Stimulated activated effector memory CD8-positive, alpha-beta T cell treated with anti-CD3 and anti-CD28 coated beads, Interleukin-12 subunit alpha, Interleukin-12 subunit beta, amount 100 ng/mL, for 72 hours (primary cell): ENCODE measurements at regions not wholly inside any gene's neighbourhood (a gene's known extent, or its start where the extent isn't known, plus 50 kb on each side); places are given as distances from the start of the nearest gene placed in this dataset.

Source experiments
- ATAC-seq: fragments of 150-1000 bp; cut with Tn5 transposase; 2 replicates; pipeline ENCODE4 v1.10.0; 2021
- DNase-seq, 2 donors: peaks; one replicate each; pipeline ENCODE4 v3.0.0; 2021 to 2022; ENCODE audit warnings: low spot score in 2 of 2
- H3K27ac Mint-ChIP-seq: one replicate; pipeline ENCODE4 v1.8.0; 2022; ENCODE audit warnings: mild to moderate bottlenecking, mixed read lengths
- H3K36me3 Mint-ChIP-seq: one replicate; pipeline ENCODE4 v1.8.0; 2022; ENCODE audit warnings: mild to moderate bottlenecking, mixed read lengths
- H3K4me1 Mint-ChIP-seq: one replicate; pipeline ENCODE4 v1.8.0; 2022; ENCODE audit warnings: mixed read lengths
- H3K4me3 Mint-ChIP-seq: one replicate; pipeline ENCODE4 v1.8.0; 2022; ENCODE audit warnings: mild to moderate bottlenecking, mixed read lengths
- H3K9me3 Mint-ChIP-seq: one replicate; pipeline ENCODE4 v1.8.0; 2022; ENCODE audit warnings: mixed read lengths

DNA sequence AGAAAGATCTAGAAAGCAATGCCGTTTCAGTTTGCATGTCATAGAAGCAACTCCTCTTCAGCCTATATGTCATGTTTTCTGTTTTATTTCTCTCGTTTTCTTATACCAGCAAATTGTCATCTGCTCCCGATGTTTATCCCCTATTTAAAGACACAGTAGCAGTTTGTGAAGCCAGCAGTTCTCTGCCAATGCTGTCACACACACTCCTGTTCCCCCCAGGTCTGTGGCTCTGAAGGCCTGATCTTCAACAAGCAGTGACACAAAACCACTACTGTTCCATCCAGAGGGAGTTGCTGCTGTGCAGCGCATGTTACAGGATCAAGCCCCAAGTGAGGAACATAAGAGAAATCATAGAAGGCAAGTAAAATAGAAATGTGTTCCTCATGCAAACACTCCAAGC is 364.1 kb upstream of the SLC30A5 start:
- Mint-ChIP-seq H3K27ac (no peak overlapping the region), H3K9me3 (no peaks in the 10 kb centered on the region), H3K36me3 (no peaks in the 10 kb centered on the region), H3K4me1 (no peaks in the 10 kb centered on the region), H3K4me3 (no peak overlapping the region)
- ATAC-seq (no peak), DNase-seq (no peak)

DNA sequence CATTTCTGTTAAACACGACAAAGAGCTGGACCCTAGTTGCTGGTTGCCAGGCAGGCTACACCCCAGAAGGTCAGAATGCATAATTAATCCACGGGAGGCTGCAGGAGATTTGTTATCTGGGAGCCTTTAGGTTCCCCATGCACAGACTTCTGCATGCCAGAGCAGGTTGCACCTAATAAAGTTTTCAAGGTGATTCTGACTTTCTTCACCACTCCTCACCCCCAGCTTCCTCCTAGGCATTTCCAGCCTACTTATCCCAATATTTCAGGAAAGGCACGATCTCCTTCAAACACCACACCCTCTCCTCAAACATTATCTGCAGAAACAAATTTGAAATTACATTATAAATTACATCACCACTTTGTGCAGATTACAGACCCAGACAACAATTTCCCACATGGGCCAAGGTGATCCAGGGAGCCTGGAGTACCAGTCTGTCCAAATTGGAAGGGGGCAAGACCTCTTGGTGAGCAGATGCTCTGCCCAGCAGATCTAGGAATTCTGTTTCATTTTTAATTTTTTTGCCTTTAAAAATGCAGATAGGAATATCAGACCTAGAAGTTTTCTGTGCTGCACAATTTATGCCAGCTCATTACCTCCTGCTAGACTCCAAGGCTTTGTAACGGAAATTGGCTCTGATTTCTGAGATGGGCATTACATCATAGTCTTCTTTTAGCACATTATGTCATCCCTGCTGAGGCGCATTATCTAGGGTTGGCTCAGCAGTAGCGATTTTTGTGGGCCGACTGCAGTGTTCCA is 363.4 kb upstream of the SLC30A5 start:
- Mint-ChIP-seq H3K4me1 (no peaks in the 10 kb centered on the region), H3K36me3 (no peaks in the 10 kb centered on the region), H3K4me3 (no peak overlapping the region), H3K9me3 (no peaks in the 10 kb centered on the region), H3K27ac (no peak overlapping the region)
- DNase-seq (no peak), ATAC-seq (peak; percentile 19)

DNA sequence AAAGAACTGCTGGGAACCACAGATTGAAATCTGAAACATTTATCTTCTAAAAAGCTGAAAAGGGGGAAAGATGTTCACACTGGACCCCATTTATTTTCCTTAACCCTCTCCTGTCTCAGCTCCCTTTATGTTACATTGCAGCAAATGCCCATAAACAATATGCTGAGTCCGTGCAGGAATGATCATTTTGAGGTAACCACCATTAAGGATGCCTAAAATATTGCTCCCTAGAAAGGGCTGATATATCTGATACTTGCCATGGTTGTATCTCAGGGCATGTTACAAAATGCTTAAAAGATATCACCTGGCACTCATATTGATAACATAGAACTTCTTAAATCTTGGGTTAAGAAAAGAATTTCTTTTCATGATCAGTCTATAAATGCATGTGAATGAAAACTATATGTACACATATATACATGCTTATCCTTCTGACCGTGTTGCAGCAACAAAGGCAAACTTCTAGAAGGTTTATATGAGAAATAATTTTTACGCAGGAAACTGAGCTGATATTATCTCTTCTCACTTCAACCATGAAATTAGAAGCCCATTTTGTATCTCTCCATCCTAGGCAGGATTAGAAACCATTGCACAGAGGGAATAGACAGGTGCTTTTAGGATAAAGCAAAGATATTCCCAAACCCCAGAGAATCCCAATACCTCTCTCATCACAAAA is 362.7 kb upstream of the SLC30A5 start:
- ATAC-seq (no peak), DNase-seq (no peak)
- H3K27ac Mint-ChIP-seq, result no peak overlapping the region
- H3K4me3 Mint-ChIP-seq, result no peak overlapping the region
- H3K4me1 Mint-ChIP-seq, result no peaks in the 10 kb centered on the region
- no peaks in the 10 kb centered on the region for H3K36me3 Mint-ChIP-seq
- H3K9me3 Mint-ChIP-seq, result no peaks in the 10 kb centered on the region

DNA sequence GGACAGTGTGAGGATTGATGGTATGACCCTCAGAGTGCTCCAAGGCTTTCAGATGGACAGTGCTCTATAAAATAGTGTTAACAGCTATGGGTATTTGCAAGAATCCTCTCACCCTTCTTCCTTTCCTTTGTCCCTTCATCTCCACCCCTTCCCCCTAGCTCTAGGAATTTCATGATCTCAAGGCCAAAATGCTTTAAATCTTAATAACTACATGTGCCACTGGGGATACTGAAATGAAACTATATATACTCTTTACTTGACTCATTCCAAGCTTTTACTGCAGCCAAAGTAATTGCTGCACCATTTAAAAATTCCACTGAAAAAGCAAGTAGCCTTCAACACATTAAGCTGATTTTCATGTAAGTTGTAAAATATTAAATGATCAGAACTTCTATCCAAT is 361.6 kb upstream of the SLC30A5 start:
- no peak for ATAC-seq
- H3K27ac Mint-ChIP-seq, result no peak overlapping the region
- H3K4me1 Mint-ChIP-seq, result no peaks in the 10 kb centered on the region
- no peaks in the 10 kb centered on the region for H3K9me3 Mint-ChIP-seq
- DNase-seq, result no peak
- H3K4me3 Mint-ChIP-seq, result no peak overlapping the region
- no peaks in the 10 kb centered on the region for H3K36me3 Mint-ChIP-seq

DNA sequence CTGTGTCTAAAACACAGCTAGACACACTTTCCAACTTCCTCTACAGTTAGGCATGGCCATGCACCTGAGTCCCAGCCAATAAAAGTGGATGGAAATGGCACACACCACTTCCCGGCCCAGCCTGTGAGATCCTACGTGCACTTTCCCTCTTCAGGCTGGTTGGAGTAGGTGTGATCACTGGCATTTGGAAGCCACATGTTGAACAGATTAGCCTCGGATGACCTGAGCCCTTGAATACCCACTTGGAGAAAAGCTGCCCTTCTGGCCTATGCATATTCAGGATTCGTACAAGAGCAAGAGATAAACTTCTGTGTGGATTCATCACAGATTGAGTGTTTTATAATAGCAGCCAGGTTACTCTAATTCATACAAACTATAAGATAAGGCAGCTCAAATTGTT is 359.0 kb upstream of the SLC30A5 start:
- Mint-ChIP-seq H3K36me3 (no peaks in the 10 kb centered on the region), H3K4me1 (peaks cover 4% of the 10 kb centered on the region), H3K4me3 (no peak overlapping the region), H3K9me3 (no peaks in the 10 kb centered on the region), H3K27ac (no peak overlapping the region)
- ATAC-seq, result no peak
- DNase-seq, result no peak

DNA sequence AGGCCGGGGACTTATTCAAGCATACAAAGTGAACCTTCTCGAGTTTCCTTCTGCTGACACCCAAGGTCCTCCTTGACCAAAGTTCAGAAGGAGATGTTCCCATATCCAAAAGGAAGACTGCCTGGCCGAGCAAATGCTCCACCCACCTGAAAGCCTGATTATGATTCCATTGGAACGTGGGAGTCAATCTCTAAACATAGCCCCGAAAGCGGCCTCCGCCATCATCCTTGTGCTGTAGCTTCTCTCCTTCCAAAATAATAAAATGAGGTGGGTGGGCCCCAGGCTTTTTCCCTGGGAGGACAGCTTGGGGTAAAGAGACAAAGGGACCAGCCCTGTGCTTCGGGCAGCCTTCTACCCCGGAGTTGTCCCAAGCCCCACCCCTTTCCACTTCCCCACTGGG is 355.6 kb upstream of the SLC30A5 start:
- no peaks in the 10 kb centered on the region for H3K9me3 Mint-ChIP-seq
- ATAC-seq, result no peak
- H3K27ac Mint-ChIP-seq, result no peak overlapping the region
- H3K36me3 Mint-ChIP-seq, result no peaks in the 10 kb centered on the region
- no peak for DNase-seq
- no peak overlapping the region for H3K4me3 Mint-ChIP-seq
- H3K4me1 Mint-ChIP-seq, result peaks cover 4% of the 10 kb centered on the region

DNA sequence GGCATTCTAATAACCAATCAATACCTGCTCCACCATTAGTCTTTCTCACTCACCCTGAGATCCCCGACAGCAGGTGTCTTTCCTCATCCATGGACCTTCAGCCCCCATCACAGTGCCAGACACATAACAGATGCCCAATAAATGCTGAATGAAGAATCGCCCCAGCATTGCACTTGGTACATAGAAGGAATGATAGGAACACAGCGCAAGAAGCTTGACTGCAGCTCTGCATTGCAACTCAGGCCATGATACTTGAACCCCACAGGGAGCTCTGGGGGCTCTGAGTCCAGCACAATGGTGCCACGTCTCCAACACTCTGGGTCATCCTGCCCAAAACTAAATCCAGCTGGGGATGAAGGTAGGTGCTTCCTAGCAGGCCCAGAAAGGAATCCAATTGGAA is 355.0 kb upstream of the SLC30A5 start:
- Mint-ChIP-seq H3K36me3 (no peaks in the 10 kb centered on the region), H3K9me3 (no peaks in the 10 kb centered on the region), H3K4me1 (peaks cover 4% of the 10 kb centered on the region), H3K27ac (no peak overlapping the region), H3K4me3 (no peak overlapping the region)
- DNase-seq (no peak), ATAC-seq (no peak)

DNA sequence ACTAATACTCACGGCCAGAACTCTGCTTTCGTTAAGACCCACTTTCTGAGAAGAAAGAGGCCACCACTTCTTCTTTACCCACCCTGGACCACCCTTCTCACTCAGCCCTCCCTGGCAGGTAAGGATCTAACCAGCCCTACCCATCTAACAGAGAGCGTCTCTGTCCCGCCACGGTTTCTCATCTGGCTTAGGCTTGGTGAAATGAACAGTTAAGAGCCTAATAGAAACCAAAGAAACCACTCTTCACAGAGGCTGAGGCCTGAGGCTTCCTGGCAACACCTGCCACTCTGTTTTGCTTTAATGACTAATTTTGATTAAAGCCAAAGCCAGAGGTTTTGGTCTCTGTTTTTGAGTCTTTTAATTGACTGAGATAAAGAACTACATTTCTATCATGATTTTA is 354.1 kb upstream of the SLC30A5 start:
- H3K4me1 Mint-ChIP-seq, result peaks cover 4% of the 10 kb centered on the region
- H3K9me3 Mint-ChIP-seq, result no peaks in the 10 kb centered on the region
- no peak overlapping the region for H3K4me3 Mint-ChIP-seq
- no peak overlapping the region for H3K27ac Mint-ChIP-seq
- DNase-seq (peak in 1 of 2 donors; percentile 56), ATAC-seq (peak; percentile 73)
- no peaks in the 10 kb centered on the region for H3K36me3 Mint-ChIP-seq

DNA sequence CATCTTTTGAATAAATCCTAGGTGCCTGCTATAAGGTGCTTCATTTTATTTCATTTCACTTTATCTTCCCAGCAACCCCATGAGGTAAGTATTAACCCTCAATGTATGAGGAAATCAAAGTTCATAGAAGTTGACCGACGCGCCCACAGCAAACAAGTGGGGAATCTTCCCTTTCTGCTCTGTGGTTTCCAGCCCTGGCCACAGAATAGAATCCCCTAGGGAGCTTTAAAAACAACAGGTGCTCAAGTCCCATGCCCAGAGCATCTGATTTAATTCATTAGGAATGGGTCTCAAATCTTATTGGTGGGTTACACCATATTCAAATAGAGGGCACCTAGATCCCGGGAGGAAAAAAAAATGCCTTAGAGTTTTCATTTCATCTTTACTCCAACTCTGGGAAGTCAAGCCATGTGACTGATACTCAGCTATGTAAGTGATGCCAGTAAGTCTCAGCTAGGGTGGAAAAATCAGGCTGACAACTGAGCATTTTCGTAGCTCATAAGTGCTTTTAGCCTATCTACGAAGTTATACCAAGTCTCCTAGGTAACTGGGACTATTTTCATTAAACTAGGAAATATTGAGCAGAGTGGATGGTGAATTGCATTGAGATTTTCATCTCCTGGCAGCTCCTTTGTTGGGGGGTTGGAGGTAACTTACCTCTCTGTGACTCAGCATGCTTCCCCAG is 353.4 kb upstream of the SLC30A5 start:
- Mint-ChIP-seq H3K4me3 (no peak overlapping the region), H3K4me1 (peaks cover 4% of the 10 kb centered on the region), H3K36me3 (no peaks in the 10 kb centered on the region), H3K27ac (no peak overlapping the region), H3K9me3 (no peaks in the 10 kb centered on the region)
- DNase-seq (no peak), ATAC-seq (no peak)

DNA sequence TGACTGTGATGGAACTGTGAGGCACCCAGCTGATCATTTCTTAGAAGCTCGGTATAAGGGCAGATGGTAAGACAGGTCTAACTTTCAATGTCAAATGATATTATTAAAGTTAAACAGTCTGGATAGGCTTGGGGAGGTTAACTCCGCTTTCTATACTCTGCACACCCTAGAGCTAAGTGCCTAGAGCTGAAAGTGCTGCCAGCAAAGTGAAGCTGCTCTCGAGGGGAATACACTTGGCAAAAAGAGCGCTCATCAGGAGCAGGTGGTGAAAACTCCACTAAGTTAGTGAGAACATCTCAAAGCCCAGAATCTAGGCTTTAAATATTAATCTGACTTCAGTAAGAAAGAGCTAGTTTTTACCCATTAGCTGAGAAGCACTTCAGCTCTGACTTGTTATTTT is 349.6 kb upstream of the SLC30A5 start:
- Mint-ChIP-seq H3K4me3 (no peak overlapping the region), H3K4me1 (peaks cover 4% of the 10 kb centered on the region), H3K36me3 (no peaks in the 10 kb centered on the region), H3K9me3 (no peaks in the 10 kb centered on the region), H3K27ac (no peak overlapping the region)
- ATAC-seq, result no peak
- no peak for DNase-seq

DNA sequence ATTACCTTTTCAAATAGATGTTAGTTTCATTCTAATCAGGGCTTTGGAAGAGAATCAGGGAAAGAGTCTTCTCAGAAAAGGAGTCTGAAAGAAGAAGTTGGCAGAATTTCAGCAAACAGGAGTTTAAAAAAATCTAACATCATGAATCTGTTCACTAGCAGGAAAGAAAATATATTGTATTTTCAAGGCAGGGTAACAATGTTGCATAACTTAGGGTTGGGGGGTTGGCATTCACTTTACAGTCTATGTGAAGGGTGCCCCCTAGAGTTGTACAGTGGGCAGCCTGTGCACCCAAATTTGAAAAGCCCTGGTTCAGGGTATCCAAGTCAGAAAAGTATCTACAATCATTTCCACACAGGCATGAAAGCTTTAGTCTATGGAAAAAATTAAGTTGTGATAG is 348.4 kb upstream of the SLC30A5 start:
- H3K4me1 Mint-ChIP-seq, result no peaks in the 10 kb centered on the region
- DNase-seq (no peak), ATAC-seq (no peak)

DNA sequence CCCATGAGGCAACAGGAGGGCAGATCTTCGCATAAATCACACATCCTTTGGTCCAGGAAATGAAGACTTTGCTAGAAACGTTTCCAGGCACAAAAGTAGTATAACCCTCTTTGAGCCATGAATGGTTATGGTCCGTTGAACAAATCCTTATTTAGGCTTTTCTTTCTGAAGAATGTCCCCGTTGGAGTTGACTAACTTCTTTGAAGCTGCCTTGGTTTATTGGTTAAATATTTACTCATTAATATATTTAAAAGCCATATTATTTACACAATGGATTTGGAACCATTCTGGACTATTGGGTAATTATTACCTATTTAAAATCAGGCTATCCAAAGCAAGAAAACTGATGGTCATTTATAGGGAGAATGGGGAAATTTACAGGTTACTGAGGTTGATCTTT is 347.6 kb upstream of the SLC30A5 start:
- Mint-ChIP-seq H3K36me3 (no peaks in the 10 kb centered on the region), H3K4me3 (no peak overlapping the region), H3K27ac (no peak overlapping the region), H3K4me1 (no peaks in the 10 kb centered on the region), H3K9me3 (no peaks in the 10 kb centered on the region)
- no peak for DNase-seq
- ATAC-seq, result no peak

More for the DNA sequence above, 348.4 kb upstream of the SLC30A5 start:
- H3K9me3 Mint-ChIP-seq, result no peaks in the 10 kb centered on the region
- no peak overlapping the region for H3K27ac Mint-ChIP-seq
- H3K4me3 Mint-ChIP-seq, result no peak overlapping the region
- H3K36me3 Mint-ChIP-seq, result no peaks in the 10 kb centered on the region

DNA sequence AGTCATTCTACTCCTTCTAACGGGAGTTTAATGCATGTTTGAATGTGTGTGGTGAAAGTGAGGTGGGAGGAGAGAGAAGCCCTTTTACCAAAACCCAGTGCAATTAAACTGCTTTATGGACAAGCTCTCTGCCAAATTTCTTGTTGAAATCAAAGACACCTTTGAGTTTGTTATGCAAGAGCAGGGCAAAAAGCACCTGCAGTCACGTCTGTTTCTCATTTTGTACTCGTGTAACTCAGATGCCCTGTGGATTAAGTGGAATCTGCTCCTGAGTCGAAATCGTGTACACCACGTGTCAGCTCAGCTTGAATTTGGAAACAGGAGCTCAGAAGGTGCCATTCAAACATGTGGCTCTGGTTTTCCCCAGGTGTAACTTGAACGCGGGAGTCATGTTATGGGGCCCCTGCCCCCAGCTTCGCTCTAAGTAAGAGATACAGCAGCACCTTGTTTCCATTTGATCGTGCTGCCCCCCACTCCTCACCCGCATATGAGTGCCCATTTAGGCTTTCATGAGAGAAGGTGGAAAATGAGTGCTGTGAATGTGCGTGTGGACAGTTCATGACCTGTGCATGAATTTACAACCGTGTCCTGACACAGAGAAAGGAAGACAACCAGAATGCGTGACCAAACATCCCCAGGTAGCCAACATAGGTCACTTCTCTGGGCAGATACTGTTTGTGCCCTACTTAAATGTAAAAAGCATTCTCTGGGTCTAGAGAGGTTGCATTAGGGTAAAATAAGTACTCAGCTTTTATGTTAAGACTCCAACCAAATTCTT is 347.0 kb upstream of the SLC30A5 start:
- Mint-ChIP-seq H3K4me3 (no peak overlapping the region), H3K36me3 (no peaks in the 10 kb centered on the region), H3K9me3 (no peaks in the 10 kb centered on the region), H3K27ac (no peak overlapping the region), H3K4me1 (no peaks in the 10 kb centered on the region)
- DNase-seq (no peak), ATAC-seq (no peak)

DNA sequence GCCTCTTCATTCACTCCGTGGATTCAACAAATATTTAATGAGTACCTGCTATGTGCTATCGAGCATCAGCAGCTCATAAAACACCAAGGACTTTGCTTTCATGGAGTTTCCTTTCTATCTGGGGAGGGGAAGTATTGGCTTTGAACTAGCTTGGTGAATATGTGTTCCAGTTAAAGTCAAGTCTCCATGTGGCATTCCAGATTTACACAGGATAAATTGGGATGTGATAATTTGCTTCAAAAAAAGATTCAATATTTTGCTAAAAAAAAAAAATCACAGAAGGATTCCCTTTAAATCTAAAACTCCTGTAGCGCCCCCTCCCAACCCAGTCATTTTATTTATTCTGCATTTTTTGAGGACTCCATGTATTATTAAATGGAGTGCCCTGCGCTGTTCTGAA is 346.3 kb upstream of the SLC30A5 start:
- no peak for DNase-seq
- H3K9me3 Mint-ChIP-seq, result no peaks in the 10 kb centered on the region
- no peaks in the 10 kb centered on the region for H3K4me1 Mint-ChIP-seq

DNA sequence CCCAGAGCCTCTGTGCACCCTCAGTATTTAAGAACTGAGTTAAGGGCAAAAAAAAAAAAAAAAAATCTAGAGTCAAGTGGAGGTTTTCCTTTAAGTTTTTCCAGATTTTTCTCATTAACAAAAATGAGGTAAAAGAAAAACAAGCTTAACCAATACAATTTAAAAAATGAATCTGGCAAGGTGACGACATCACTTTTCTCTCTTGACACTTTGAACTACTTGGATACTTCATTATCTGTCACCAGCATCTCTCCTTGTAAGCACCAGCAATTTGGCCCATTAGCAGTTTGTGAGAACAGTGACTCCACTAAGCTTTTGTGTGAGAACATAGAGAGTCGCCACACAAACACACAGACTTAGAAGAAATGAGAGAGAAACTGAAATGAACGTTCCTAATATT is 345.7 kb upstream of the SLC30A5 start:
- no peak for DNase-seq
- no peaks in the 10 kb centered on the region for H3K9me3 Mint-ChIP-seq
- no peak for ATAC-seq
- no peaks in the 10 kb centered on the region for H3K4me1 Mint-ChIP-seq
- no peak overlapping the region for H3K4me3 Mint-ChIP-seq
- no peak overlapping the region for H3K27ac Mint-ChIP-seq
- H3K36me3 Mint-ChIP-seq, result no peaks in the 10 kb centered on the region

More for the DNA sequence above, 346.3 kb upstream of the SLC30A5 start:
- H3K4me3 Mint-ChIP-seq, result no peak overlapping the region
- H3K27ac Mint-ChIP-seq, result no peak overlapping the region
- H3K36me3 Mint-ChIP-seq, result no peaks in the 10 kb centered on the region
- no peak for ATAC-seq
